DND-41 (cell line): ENCODE measurements at regions not wholly inside any gene's neighbourhood (a gene's known extent, or its start where the extent isn't known, plus 50 kb on each side); places are given as distances from the start of the nearest gene placed in this dataset.

Experiments used
- ATAC-seq: fragments of 200-7000 bp; cut with Tn5 transposase; 3 replicates; pipeline ENCODE4 v1.9.1; 2021; ENCODE audit warnings: low read depth; ENCODE audit not compliant: insufficient read depth
- DNase-seq: peaks from one replicate; pipeline ENCODE4 v3.0.0-alpha.2; 2020
- H2AFZ ChIP-seq: 2 replicates; pipeline ENCODE4 v1.6.0; 2012; ENCODE audit warnings: low read depth, low read length
- H3K27ac ChIP-seq: 2 replicates; pipeline ENCODE4 v1.5.1; 2012; ENCODE audit warnings: low read length, inconsistent platforms
- H3K27me3 ChIP-seq: fragments of 200-600 bp; sonication (generic); 2 replicates; pipeline ENCODE4 v1.6.0; 2012; ENCODE audit warnings: low read length, mild to moderate bottlenecking, inconsistent platforms; ENCODE audit not compliant: insufficient read depth, poor library complexity
- H3K36me3 ChIP-seq: 2 replicates; pipeline ENCODE4 v1.5.1; 2012; ENCODE audit warnings: low read length, inconsistent platforms; ENCODE audit not compliant: insufficient read depth
- H3K4me1 ChIP-seq: 2 replicates; pipeline ENCODE4 v1.5.1; 2012; ENCODE audit warnings: mild to moderate bottlenecking, low read length; ENCODE audit not compliant: insufficient read depth
- H3K4me2 ChIP-seq: 2 replicates; pipeline ENCODE4 v1.6.0; 2012; ENCODE audit warnings: mild to moderate bottlenecking, moderate library complexity, low read length, inconsistent platforms; ENCODE audit not compliant: insufficient read depth
- H3K4me3 ChIP-seq, 2 experiments: fragments of 200-600 bp in 1 of 2; shearing (Covaris generic) in 1 of 2; 2 replicates each; pipeline ENCODE4 v1.5.1; 2012 to 2016; ENCODE audit warnings: inconsistent platforms in 2 of 2, low read length in 2 of 2, mild to moderate bottlenecking in 2 of 2, low read depth in 1 of 2, moderate library complexity in 1 of 2
- H3K79me2 ChIP-seq: 2 replicates; pipeline ENCODE4 v1.6.0; 2012; ENCODE audit warnings: low read length, inconsistent platforms; ENCODE audit not compliant: insufficient read depth
- H3K9ac ChIP-seq: 2 replicates; pipeline ENCODE4 v1.6.0; 2012; ENCODE audit warnings: low read depth, mild to moderate bottlenecking, inconsistent platforms, low read length, moderate library complexity
- H3K9me3 ChIP-seq: 2 replicates; pipeline ENCODE4 v1.5.1; 2012; ENCODE audit warnings: low read length, moderate library complexity, mild to moderate bottlenecking, inconsistent platforms; ENCODE audit not compliant: insufficient read depth, severe bottlenecking
- H4K20me1 ChIP-seq: 2 replicates; pipeline ENCODE4 v1.6.0; 2012; ENCODE audit warnings: low read length; ENCODE audit not compliant: insufficient read depth
- EZH2 ChIP-seq: IDR thresholded peaks from 3 replicates; pipeline ENCODE4 v1.6.1; 2012; ENCODE audit warnings: borderline replicate concordance, low read depth, mild to moderate bottlenecking, moderate library complexity, low read length, inconsistent platforms; ENCODE audit not compliant: severe bottlenecking
- TF ChIP-seq, protein P1 (sequence below): IDR thresholded peaks from 2 replicates; pipeline ENCODE4 v1.5.1; 2012; ENCODE audit warnings: borderline replicate concordance, low read length, moderate library complexity, mild to moderate bottlenecking; ENCODE audit not compliant: poor library complexity, severe bottlenecking; ENCODE audit errors: extremely low read depth

DNA sequence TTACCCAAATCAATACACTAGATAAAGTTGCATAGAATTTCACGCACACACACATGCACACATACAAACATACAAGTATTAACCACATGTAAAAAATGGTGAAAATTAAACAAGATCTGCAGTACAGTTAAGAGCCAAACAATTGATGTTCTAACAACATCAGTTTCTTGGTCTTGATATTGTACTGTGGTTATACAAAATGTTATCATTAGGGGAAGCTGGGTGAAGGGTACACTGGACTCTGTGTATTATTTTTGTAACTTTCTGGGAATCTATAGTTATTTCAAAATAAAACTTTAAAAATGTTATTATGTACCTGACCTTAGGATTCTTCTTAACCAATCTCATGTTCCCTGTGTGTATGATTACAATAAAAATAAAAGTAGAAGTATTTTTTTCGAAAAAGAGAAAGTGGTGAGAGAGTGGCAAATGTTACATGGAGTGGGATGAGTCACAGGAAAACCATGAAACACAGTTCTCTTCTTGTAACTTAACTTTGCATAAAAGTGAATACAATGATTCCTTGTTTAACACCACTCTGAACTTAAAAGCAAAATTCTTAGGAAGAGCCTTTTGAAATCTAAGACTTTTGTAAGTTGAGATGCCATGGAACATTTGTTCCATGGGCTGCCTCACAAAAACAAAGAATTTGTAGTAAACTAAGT, 101.6 kb upstream of the RUNX1 start:
- Histone ChIP-seq H3K4me3 (no peak overlapping the region), H3K4me1 (no peaks in the 10 kb centered on the region), H3K9me3 (no peaks in the 10 kb centered on the region), H3K27me3 (no peaks in the 10 kb centered on the region), H3K4me2 (no peak overlapping the region), H3K27ac (no peak overlapping the region), H2AFZ (no peak overlapping the region), H3K79me2 (no peaks in the 10 kb centered on the region), H3K36me3 (no peaks in the 10 kb centered on the region), H3K9ac (no peak overlapping the region), H4K20me1 (no peaks in the 10 kb centered on the region)
- no peak for DNase-seq
- ATAC-seq: no peak
- TF ChIP-seq, protein P1, sequence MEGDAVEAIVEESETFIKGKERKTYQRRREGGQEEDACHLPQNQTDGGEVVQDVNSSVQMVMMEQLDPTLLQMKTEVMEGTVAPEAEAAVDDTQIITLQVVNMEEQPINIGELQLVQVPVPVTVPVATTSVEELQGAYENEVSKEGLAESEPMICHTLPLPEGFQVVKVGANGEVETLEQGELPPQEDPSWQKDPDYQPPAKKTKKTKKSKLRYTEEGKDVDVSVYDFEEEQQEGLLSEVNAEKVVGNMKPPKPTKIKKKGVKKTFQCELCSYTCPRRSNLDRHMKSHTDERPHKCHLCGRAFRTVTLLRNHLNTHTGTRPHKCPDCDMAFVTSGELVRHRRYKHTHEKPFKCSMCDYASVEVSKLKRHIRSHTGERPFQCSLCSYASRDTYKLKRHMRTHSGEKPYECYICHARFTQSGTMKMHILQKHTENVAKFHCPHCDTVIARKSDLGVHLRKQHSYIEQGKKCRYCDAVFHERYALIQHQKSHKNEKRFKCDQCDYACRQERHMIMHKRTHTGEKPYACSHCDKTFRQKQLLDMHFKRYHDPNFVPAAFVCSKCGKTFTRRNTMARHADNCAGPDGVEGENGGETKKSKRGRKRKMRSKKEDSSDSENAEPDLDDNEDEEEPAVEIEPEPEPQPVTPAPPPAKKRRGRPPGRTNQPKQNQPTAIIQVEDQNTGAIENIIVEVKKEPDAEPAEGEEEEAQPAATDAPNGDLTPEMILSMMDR: no peak
- TF ChIP-seq EZH2: no peak

DNA sequence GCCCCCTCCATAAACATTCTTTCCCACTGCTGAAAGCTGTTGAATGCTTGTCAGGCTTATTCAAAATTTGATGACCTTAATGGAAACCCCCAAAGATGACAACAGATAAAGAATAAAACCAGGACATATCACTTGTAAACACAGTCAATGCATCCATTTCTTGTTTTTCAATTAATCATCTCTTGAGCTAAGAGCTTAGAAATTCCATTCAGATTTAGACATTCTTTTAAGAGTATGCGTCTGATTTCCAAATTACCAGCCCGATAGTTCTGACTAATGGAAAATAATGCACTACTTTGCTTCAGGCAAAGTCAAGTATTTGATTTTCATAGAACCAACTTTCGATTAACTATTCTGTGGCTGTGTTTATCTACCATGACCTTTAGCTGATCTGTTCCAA, 100.6 kb upstream of the RUNX1 start:
- no peaks in the 10 kb centered on the region for H3K9me3 ChIP-seq
- H3K4me2 ChIP-seq: no peak overlapping the region
- H3K36me3 ChIP-seq: no peaks in the 10 kb centered on the region
- H3K4me1 ChIP-seq: no peaks in the 10 kb centered on the region
- TF ChIP-seq EZH2: no peak
- H3K27me3 ChIP-seq: no peaks in the 10 kb centered on the region
- H2AFZ ChIP-seq: no peak overlapping the region
- no peak overlapping the region for H3K27ac ChIP-seq
- H4K20me1 ChIP-seq: no peaks in the 10 kb centered on the region
- H3K79me2 ChIP-seq: no peaks in the 10 kb centered on the region
- no peak for DNase-seq
- no peak overlapping the region for H3K4me3 ChIP-seq
- ATAC-seq: no peak
- no peak overlapping the region for H3K9ac ChIP-seq

DNA sequence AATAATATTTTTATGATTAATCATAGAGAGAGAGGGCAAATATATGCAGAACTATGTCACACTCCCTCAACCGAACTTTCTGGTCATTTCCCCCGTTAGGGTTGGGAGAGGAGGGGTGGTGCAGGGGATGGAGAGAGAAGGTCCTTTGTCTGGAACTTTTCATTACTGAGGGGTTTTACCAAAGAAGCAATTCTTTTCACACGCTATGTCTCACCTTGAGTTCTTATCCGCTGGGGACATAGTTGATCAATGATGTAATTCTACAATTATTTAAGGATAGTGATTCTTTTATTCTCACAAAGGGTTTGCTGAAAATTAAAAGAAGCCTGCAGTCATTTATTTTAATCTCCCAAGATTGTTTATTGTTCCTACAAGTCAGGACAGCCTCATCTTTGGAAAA, 98.3 kb upstream of the RUNX1 start:
- no peaks in the 10 kb centered on the region for H3K4me1 ChIP-seq
- no peaks in the 10 kb centered on the region for H3K79me2 ChIP-seq
- no peak overlapping the region for H3K27ac ChIP-seq
- ATAC-seq (no peak), DNase-seq (no peak)
- no peaks in the 10 kb centered on the region for H3K36me3 ChIP-seq
- no peaks in the 10 kb centered on the region for H4K20me1 ChIP-seq
- H2AFZ ChIP-seq: no peak overlapping the region
- H3K4me3 ChIP-seq: no peak overlapping the region
- H3K4me2 ChIP-seq: no peak overlapping the region
- H3K9me3 ChIP-seq: no peaks in the 10 kb centered on the region
- no peak overlapping the region for H3K9ac ChIP-seq
- no peaks in the 10 kb centered on the region for H3K27me3 ChIP-seq
- TF ChIP-seq, protein P1: no peak
- TF ChIP-seq EZH2: no peak

DNA sequence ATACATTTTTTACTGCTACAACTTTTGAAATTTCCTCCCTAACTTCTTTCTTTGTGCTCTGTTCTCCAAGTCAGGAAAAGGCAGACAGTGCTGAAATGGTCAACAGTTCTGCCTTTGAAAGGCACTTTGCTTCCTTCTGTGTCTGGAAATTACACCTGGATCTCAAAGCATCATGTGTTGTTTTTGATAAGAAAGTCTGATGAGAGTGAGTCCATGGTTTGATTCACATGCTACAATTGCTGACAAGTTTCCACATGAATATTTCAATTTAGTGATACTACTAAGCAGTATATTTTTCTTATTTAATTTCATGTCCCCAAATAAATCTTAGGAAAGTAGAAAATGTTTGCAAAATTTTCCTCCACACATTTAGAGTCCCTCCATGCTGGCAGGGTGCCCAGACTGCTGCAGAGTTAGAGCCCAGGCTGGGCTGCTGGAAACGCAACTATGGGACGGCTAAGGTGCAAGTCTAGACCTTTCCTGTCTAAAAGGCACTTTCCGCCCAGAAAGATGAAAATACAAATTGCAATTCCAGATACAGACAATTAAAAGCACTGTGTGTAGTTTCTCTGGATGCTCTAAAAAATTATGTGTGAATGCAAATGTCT, 96.6 kb upstream of the RUNX1 start:
- Histone ChIP-seq H3K9me3 (no peaks in the 10 kb centered on the region), H3K4me3 (no peak overlapping the region), H3K36me3 (no peaks in the 10 kb centered on the region), H3K79me2 (no peaks in the 10 kb centered on the region), H4K20me1 (no peaks in the 10 kb centered on the region), H3K27ac (no peak overlapping the region), H3K4me2 (no peak overlapping the region), H3K9ac (no peak overlapping the region), H2AFZ (no peak overlapping the region), H3K4me1 (no peaks in the 10 kb centered on the region), H3K27me3 (no peaks in the 10 kb centered on the region)
- DNase-seq: no peak
- TF ChIP-seq, protein P1: no peak
- TF ChIP-seq EZH2: no peak
- ATAC-seq: no peak
